Fibroblast of lung (primary cell): ENCODE measurements at regions not wholly inside any gene's neighbourhood (a gene's known extent, or its start where the extent isn't known, plus 50 kb on each side); places are given as distances from the start of the nearest gene placed in this dataset.

Experiments
- DNase-seq, 2 donors: peaks; one replicate each; pipeline versions ENCODE4 v3.0.0 to v3.0.0-alpha.2; 2010; ENCODE audit warnings: low read depth in 2 of 2
- H2AFZ ChIP-seq: 2 replicates; pipeline ENCODE4 v1.5.1; 2012; ENCODE audit warnings: low read length, control low read depth, inconsistent platforms
- H3K27ac ChIP-seq: 2 replicates; pipeline ENCODE4 v1.5.1; 2011; ENCODE audit warnings: low read length, control low read depth; ENCODE audit not compliant: insufficient read depth
- H3K27me3 ChIP-seq: 2 replicates; pipeline ENCODE4 v1.5.1; 2011; ENCODE audit warnings: mild to moderate bottlenecking, low read length; ENCODE audit not compliant: control insufficient read depth, insufficient read depth
- H3K36me3 ChIP-seq: 2 replicates; pipeline ENCODE4 v1.5.1; 2011; ENCODE audit warnings: low read length; ENCODE audit not compliant: control insufficient read depth, insufficient read depth
- H3K4me1 ChIP-seq: 2 replicates; pipeline ENCODE4 v1.5.1; 2011; ENCODE audit warnings: low read length; ENCODE audit not compliant: control insufficient read depth, insufficient read depth; ENCODE audit errors: extremely low read depth
- H3K4me2 ChIP-seq: 2 replicates; pipeline ENCODE4 v1.5.1; 2011; ENCODE audit warnings: low read length, control low read depth; ENCODE audit not compliant: insufficient read depth; ENCODE audit errors: extremely low read depth
- H3K4me3 ChIP-seq, 4 experiments: fragments of 200-600 bp in 1 of 4; sonication (generic) in 1 of 4; replicated peaks in 1 of 4; 2 replicates each; pipeline ENCODE4 v1.5.1; 2011 to 2016; ENCODE audit warnings: low read length in 4 of 4, low read depth in 3 of 4, mild to moderate bottlenecking in 3 of 4, control low read depth in 2 of 4, inconsistent platforms in 1 of 4, mixed read lengths in 1 of 4; ENCODE audit not compliant: insufficient read depth in 1 of 4; ENCODE audit errors: control extremely low read depth in 1 of 4
- H3K79me2 ChIP-seq: 2 replicates; pipeline ENCODE4 v1.5.1; 2012; ENCODE audit warnings: mild to moderate bottlenecking, low read length, inconsistent platforms; ENCODE audit not compliant: control insufficient read depth, insufficient read depth
- H3K9ac ChIP-seq: 2 replicates; pipeline ENCODE4 v1.5.1; 2011; ENCODE audit warnings: mild to moderate bottlenecking, low read length, control low read depth; ENCODE audit not compliant: insufficient read depth
- H3K9me3 ChIP-seq: 2 replicates; pipeline ENCODE4 v1.5.1; 2012; ENCODE audit warnings: low read depth, low read length; ENCODE audit not compliant: control insufficient read depth, insufficient read depth
- H4K20me1 ChIP-seq: 2 replicates; pipeline ENCODE4 v1.5.1; 2011; ENCODE audit warnings: low read length; ENCODE audit not compliant: control insufficient read depth, insufficient read depth; ENCODE audit errors: extremely low read depth
- CTCF ChIP-seq, 2 donors: IDR thresholded peaks in 1 of 2; conservative IDR thresholded peaks in 1 of 2; 1 replicate in 1 of 2; 2 replicates in 1 of 2; pipeline ENCODE4 v1.5.1; 2011 to 2012; ENCODE audit warnings: low read length in 2 of 2, control low read depth in 1 of 2, inconsistent platforms in 1 of 2, low read depth in 1 of 2, mild to moderate bottlenecking in 1 of 2
- EZH2 ChIP-seq: IDR thresholded peaks from 2 replicates; pipeline ENCODE4 v1.5.1; 2012; ENCODE audit warnings: low read length, control low read depth, mild to moderate bottlenecking; ENCODE audit errors: missing control alignments

GRCh38 chr12:67525617-67525884, 123.0 kb upstream of the DYRK2 start:
- no peak overlapping the region for H2AFZ ChIP-seq
- no peaks in the 10 kb centered on the region for H4K20me1 ChIP-seq
- no peak overlapping the region for H3K9ac ChIP-seq
- no peaks in the 10 kb centered on the region for H3K4me1 ChIP-seq
- no peak overlapping the region for H3K4me3 ChIP-seq
- no peak overlapping the region for H3K4me2 ChIP-seq
- TF ChIP-seq EZH2 (no peak), CTCF (conservative IDR thresholded peaks at IDR 0.05 in 1 of 2, IDR thresholded peaks at IDR 0.05 in 1 of 2; ENCODE audit: low read depth in 1 of 2, low read length in 2 of 2) (no peak)
- no peaks in the 10 kb centered on the region for H3K79me2 ChIP-seq
- no peaks in the 10 kb centered on the region for H3K36me3 ChIP-seq
- no peak overlapping the region for H3K27ac ChIP-seq
- H3K27me3 ChIP-seq = no peaks in the 10 kb centered on the region
- H3K9me3 ChIP-seq = no peaks in the 10 kb centered on the region
- no peak for DNase-seq

GRCh38 chr12:67526129-67526528, 122.4 kb upstream of the DYRK2 start:
- Histone ChIP-seq H4K20me1 (no peaks in the 10 kb centered on the region), H3K27ac (no peak overlapping the region), H3K36me3 (no peaks in the 10 kb centered on the region), H3K27me3 (no peaks in the 10 kb centered on the region), H3K4me3 (no peak overlapping the region), H3K4me1 (no peaks in the 10 kb centered on the region), H3K9me3 (no peaks in the 10 kb centered on the region), H2AFZ (no peak overlapping the region), H3K4me2 (no peak overlapping the region), H3K79me2 (no peaks in the 10 kb centered on the region), H3K9ac (no peak overlapping the region)
- DNase-seq = no peak
- TF ChIP-seq EZH2 (no peak), CTCF (conservative IDR thresholded peaks at IDR 0.05 in 1 of 2, IDR thresholded peaks at IDR 0.05 in 1 of 2; ENCODE audit: low read depth in 1 of 2, low read length in 2 of 2) (no peak)

- H3K9ac ChIP-seq = no peak overlapping the region
- no peaks in the 10 kb centered on the region for H3K9me3 ChIP-seq
- H3K4me2 ChIP-seq = no peak overlapping the region
- peak in 1 of 2 donors; percentile 43 for DNase-seq
- H3K36me3 ChIP-seq = no peaks in the 10 kb centered on the region
- no peak overlapping the region for H2AFZ ChIP-seq
- no peak overlapping the region for H3K27ac ChIP-seq
- H3K4me3 ChIP-seq = no peak overlapping the region
- H3K4me1 ChIP-seq = peaks cover 6% of the 10 kb centered on the region
- H4K20me1 ChIP-seq = no peaks in the 10 kb centered on the region
- no peaks in the 10 kb centered on the region for H3K79me2 ChIP-seq
- no peaks in the 10 kb centered on the region for H3K27me3 ChIP-seq
- TF ChIP-seq CTCF (conservative IDR thresholded peaks at IDR 0.05 in 1 of 2, IDR thresholded peaks at IDR 0.05 in 1 of 2; ENCODE audit: low read depth in 1 of 2, low read length in 2 of 2) (no peak), EZH2 (no peak)
Observed at GRCh38 chr12:67531051-67531450, 117.5 kb upstream of the DYRK2 start.
